GM12892 (cell line): ENCODE measurements at regions not wholly inside any gene's neighbourhood (a gene's known extent, or its start where the extent isn't known, plus 50 kb on each side); places are given as distances from the start of the nearest gene placed in this dataset.

Source experiments
- POLR2A ChIP-seq: IDR thresholded peaks from 2 replicates; pipeline ENCODE4 v1.6.1; 2011; ENCODE audit warnings: low read depth, low read length, control low read depth
- POLR2AphosphoS5 ChIP-seq: IDR thresholded peaks from 2 replicates; pipeline ENCODE4 v1.6.1; 2011; ENCODE audit warnings: low read depth, low read length, control low read depth
- TAF1 ChIP-seq: IDR thresholded peaks from 2 replicates; pipeline ENCODE4 v1.6.1; 2011; ENCODE audit warnings: low read depth, mild to moderate bottlenecking, control low read depth, low read length, borderline replicate concordance

DNA sequence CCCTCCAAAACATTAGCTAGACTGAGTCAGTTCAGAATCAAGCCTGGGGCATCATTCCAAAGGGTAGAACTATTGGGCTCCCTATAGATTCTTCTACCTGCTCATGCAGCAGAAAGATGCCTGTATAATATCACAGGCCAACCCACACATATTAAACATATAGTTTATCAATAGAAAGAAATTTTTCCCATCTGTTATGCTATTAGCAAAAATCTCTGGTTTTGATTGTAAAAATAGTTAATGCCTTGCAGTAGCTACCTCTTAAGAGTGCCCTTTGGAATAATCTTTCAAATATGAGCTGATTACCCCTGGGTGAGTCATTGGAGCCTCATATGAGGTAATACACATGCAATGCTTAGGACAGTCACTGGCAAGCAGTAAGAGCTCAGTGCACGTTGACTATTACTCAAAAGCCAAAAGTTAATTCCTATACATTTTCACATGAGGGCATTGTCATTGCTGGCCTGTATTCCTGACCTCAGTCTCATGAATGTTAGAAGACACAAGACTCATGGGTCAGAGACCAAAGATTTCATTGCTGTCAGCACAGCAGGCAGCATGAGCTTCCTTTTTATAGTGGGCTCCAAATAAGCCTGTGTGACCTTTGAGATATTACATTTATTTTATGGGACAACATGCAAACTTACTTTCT, 180.0 kb downstream of the FGFR2 start:
- TF ChIP-seq POLR2A (no peak), POLR2AphosphoS5 (no peak), TAF1 (no peak)
